Activated T-cell treated with anti-CD3 and anti-CD28 coated beads for 4 hours (primary cell): ENCODE measurements at regions not wholly inside any gene's neighbourhood (a gene's known extent, or its start where the extent isn't known, plus 50 kb on each side); places are given as distances from the start of the nearest gene placed in this dataset.

ENCODE experiments used
- DNase-seq: peaks from one replicate; pipeline ENCODE4 v3.0.0-alpha.2; 2020

DNA sequence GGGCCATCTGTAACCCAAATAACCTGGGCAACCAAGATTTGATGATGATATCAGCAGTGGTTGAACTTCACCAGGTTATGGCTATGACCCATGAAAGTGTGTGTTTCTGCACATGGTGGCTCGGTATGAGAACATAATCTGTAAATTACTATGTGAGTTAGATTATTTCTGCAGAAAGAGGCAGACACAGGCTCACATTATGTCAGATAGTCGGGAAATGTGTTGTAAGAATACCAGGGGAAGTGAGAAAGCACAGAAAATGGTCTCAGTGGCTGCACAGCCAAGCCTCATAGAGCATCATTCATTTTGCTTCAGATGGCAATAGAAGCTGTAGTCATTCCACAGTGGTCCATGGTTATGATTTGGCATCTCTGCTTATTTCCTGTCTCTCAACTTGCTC, 63.0 kb upstream of the RBPJ start:
- DNase-seq = no peak

- DNase-seq = no peak
Measured at GRCh38 chr4:26260571-26260970, 60.2 kb upstream of the RBPJ start.

DNA sequence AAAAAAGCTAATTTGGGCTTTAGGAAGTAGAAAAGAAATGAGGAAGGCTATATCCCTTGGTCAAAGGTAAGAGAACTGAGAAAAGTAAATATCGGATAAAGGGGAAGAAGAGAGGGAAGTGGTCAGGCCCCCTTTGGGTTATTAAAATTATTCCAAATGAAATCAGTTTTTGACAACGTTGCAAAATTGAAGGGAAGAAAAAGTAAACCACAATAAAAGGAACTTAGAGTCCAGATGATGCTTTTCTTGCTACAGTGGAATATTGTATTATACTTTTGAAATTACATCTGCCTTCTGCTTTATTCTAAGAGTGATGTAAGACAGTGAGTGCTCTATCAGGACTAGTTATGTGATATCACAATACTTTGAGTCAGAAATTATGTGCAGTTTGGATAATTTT, 59.4 kb upstream of the RBPJ start:
- DNase-seq = no peak

DNA sequence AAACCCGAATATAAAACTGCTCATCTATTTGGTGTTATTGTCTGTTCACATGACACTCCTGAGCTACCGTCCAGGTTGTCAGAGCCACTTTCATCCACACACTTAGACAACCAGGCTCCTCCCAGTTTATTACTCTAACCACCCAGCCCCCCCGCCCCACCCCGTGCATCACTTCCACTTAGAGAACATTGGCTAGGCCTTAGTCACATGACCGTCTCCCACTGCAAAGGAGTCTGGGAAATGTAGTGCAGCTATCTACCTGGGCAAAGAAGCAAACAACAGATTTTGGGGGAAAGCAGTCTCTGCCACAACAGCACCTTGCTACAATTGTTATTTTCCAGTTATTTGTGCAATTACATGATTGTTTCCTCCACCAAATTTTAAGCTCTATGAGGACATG, 57.6 kb upstream of the RBPJ start:
- no peak for DNase-seq

DNA sequence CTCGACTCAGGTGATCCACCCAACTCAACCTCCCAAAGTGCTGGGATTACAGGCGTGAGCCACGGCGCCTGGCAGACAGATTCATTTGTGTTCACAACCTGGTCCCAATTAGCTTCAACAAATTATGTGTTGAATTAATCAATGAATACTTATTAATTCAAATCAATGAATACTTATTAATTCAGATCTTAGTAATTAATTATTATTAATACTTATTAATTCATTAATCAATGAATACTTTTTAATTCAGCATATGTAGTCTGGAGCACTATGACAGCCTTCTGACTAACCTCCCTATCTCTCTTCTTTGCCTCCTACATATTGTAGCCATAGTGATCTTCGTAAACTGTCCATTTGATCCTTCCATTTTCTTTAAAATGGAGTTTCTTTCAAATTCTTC, 56.7 kb upstream of the RBPJ start:
- no peak for DNase-seq

DNA sequence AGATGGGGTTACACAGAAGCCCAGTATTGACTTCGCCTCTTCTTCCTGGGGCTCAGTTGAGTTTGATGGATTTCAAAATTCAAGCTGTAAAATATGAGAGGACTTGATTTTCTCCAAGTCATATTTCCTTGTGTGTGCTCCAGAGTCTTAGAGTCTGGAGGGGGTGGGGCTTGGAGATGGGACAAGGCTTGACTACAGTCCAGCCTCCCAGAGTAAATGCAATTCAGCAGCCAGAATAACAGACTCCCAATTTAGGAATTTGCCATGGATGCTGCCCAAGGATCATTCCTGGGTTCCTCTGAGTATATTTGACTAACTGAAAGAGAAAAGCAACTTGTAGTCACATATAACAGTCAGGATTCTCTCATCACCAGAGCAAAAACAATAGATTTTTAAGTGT, 53.7 kb upstream of the RBPJ start:
- DNase-seq = no peak

DNA sequence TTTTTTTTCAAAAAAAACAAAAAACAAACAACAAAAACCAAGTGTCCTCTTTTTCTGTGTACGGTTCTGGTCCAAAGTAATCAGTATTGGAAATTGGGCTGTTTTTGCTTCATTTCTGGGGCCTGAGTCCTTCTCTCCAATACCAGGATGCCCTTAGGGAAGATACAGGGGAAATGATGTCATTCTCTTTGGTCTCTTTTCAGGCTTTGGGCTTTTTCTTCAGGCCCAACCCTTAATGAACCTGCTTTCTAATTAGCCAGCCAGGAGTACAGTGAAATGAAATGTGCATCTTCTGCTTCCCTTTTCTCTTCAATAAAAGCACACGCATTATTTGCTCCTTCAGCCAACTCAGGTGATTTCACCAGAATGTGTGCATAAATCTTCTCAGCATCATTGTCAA, 52.6 kb upstream of the RBPJ start:
- no peak for DNase-seq

- no peak for DNase-seq
Measured at GRCh38 chr4:26269038-26269437, 51.8 kb upstream of the RBPJ start.
